ENCODE measurements at regions not wholly inside any gene's neighbourhood (a gene's known extent, or its start where the extent isn't known, plus 50 kb on each side); places are given as distances from the start of the nearest gene placed in this dataset.

DNA sequence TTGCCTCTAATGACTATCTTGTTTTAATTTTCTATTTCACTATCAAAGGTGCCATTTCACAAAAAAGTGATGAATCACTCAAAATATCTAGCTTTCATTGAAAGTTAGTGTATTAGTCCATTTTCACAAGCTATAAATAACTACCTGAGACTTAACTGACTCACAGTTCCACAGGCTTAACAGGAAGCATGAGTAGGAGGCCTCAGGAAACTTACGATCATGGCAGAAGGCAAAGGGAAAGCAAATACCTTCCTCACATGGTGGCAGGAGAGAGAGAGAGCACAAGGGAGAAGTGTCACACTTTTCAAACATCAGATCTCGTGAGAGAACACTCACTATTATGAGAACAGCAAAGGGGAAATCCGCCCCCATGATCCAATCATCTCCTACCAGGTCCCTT, 1220.4 kb upstream of the ZEB2 start:
- Histone ChIP-seq H3K27ac (ENCODE audit: low read length) (no peak overlapping the region), H3K4me3 (ENCODE audit: low read length) (no peak overlapping the region), H3K27me3 (ENCODE audit: control insufficient read depth, insufficient read depth) (no peaks in the 10 kb centered on the region), H3K9me3 (ENCODE audit: control insufficient read depth, low read length) (no peaks in the 10 kb centered on the region), H3K4me1 (ENCODE audit: control insufficient read depth, insufficient read depth, low read length) (no peaks in the 10 kb centered on the region)
- DNase-seq (no peak), ATAC-seq (no peak)
- WGBS, result 73% methylated on average over 3 of the region's 3 CpGs
- intact Hi-C loops (cut with DNase I), result no loop called here

GRCh38 chr2:145739681-145740080, 1219.8 kb upstream of the ZEB2 start:
- Histone ChIP-seq H3K4me3 (ENCODE audit: low read length) (no peak overlapping the region), H3K27ac (ENCODE audit: low read length) (no peak overlapping the region), H3K9me3 (ENCODE audit: control insufficient read depth, low read length) (no peaks in the 10 kb centered on the region), H3K27me3 (ENCODE audit: control insufficient read depth, insufficient read depth) (no peaks in the 10 kb centered on the region), H3K4me1 (ENCODE audit: control insufficient read depth, insufficient read depth, low read length) (no peaks in the 10 kb centered on the region)
- ATAC-seq (no peak), DNase-seq (no peak)
- 86% methylated on average over 1 of the region's 1 CpG for WGBS
- intact Hi-C loops (cut with DNase I), result no loop called here

DNA sequence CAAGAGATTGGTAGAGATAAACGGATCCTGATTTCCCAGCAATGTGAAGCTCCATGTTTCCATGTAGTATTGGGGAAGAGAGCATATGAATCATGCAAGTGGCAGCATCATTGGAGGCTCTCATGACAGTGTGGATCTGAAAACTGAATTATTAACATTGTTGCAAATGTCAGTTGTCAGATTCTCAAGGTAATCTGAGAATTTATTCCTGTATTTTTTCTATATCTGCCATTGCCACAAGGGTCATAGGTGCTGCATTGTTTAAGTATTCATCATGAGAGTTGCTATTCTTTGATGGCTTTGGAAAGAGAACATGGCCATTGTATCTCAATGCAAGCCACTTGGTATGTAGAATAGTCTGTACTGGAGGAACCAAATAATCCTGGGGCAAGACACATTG, 1217.0 kb upstream of the ZEB2 start:
- no peak for ATAC-seq
- Histone ChIP-seq H3K27me3 (ENCODE audit: control insufficient read depth, insufficient read depth) (no peaks in the 10 kb centered on the region), H3K9me3 (ENCODE audit: control insufficient read depth, low read length) (no peaks in the 10 kb centered on the region), H3K4me3 (ENCODE audit: low read length) (no peak overlapping the region), H3K27ac (ENCODE audit: low read length) (no peak overlapping the region), H3K4me1 (ENCODE audit: control insufficient read depth, insufficient read depth, low read length) (no peaks in the 10 kb centered on the region)
- intact Hi-C loops (cut with DNase I), result no loop called here
- 74% methylated on average over 1 of the region's 1 CpG for WGBS
- no peak for DNase-seq

GRCh38 chr2:145731467-145731866, 1211.5 kb upstream of the ZEB2 start:
- no peaks in the 10 kb centered on the region for H3K9me3 ChIP-seq (ENCODE audit: control insufficient read depth, low read length)
- no peak overlapping the region for H3K4me3 ChIP-seq (ENCODE audit: low read length)
- WGBS, result 90% methylated on average over 4 of the region's 4 CpGs
- intact Hi-C loops (cut with DNase I), result no loop called here
- H3K27ac ChIP-seq (ENCODE audit: low read length), result no peak overlapping the region
- H3K4me1 ChIP-seq (ENCODE audit: control insufficient read depth, insufficient read depth, low read length), result no peaks in the 10 kb centered on the region
- no peaks in the 10 kb centered on the region for H3K27me3 ChIP-seq (ENCODE audit: control insufficient read depth, insufficient read depth)
- no peak for DNase-seq
- no peak for ATAC-seq

DNA sequence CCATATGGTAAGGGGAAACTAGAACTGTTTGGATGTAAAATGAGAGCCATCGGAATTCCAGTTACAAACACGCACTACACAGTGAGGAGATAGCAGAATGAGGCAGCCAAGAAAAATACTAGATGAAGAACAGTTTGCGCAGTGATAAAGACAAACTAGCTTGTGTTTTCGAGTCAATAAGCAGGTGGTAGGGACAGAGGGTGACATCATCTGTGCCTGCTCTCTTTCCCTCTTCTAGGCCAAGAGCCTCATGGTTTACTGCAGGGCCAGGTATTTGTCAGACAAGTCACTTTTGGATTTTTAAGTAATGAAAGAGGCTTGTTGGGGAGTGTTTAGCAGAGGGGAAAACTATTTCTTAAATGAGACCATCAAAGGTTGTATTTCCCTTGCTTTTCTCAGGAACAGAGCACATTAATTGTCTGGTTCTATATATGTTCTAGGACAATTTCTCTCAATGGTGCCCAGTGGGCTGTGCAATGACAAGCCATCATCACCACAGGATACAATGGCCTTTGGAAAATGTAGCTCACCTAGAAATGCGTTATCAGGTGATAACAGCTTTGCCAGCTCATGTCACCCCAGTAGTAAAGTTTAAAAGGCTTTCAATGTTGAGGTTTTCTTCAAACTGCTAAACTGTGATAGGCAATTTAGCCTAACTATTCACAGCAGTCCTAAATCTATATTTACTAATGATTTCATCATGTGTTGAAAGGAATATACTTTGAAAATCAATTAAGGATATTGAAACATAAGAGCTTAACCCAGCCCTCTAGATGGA, 1210.3 kb upstream of the ZEB2 start:
- ATAC-seq (no peak), DNase-seq (no peak)
- 53% methylated on average over 5 of the region's 5 CpGs for WGBS
- Histone ChIP-seq H3K4me1 (ENCODE audit: control insufficient read depth, insufficient read depth, low read length) (no peaks in the 10 kb centered on the region), H3K4me3 (ENCODE audit: low read length) (no peak overlapping the region), H3K27me3 (ENCODE audit: control insufficient read depth, insufficient read depth) (no peaks in the 10 kb centered on the region), H3K27ac (ENCODE audit: low read length) (no peak overlapping the region), H3K9me3 (ENCODE audit: control insufficient read depth, low read length) (no peaks in the 10 kb centered on the region)
- intact Hi-C loops (cut with DNase I), result no loop called here

DNA sequence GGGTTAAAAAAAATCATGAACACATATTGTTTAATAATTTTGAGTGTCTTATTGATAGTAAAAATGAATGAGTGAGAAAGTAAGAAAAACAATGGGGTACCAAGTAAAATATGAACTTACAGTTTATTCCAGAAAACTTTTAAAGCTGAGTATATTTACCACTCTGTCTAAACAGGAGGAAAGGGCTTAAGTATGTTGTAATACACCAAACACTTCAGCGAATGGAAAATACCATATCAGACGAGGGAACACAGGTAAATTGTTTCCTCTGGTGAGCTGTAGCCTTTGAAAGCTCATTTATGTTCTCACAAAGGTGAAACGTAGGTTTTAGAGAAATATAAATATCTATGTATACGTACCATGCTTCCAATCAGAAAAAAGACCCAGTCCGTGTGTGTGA, 1209.6 kb upstream of the ZEB2 start:
- intact Hi-C loops (cut with DNase I), result no loop called here
- no peak for ATAC-seq
- no peak overlapping the region for H3K4me3 ChIP-seq (ENCODE audit: low read length)
- no peak overlapping the region for H3K27ac ChIP-seq (ENCODE audit: low read length)
- no peak for DNase-seq
- H3K27me3 ChIP-seq (ENCODE audit: control insufficient read depth, insufficient read depth), result no peaks in the 10 kb centered on the region
- H3K9me3 ChIP-seq (ENCODE audit: control insufficient read depth, low read length), result no peaks in the 10 kb centered on the region
- 81% methylated on average over 5 of the region's 5 CpGs for WGBS
- no peaks in the 10 kb centered on the region for H3K4me1 ChIP-seq (ENCODE audit: control insufficient read depth, insufficient read depth, low read length)

GRCh38 chr2:145728511-145728910, 1208.6 kb upstream of the ZEB2 start:
- DNase-seq (no peak), ATAC-seq (no peak)
- 41% methylated on average over 1 of the region's 1 CpG for WGBS
- H3K27ac ChIP-seq (ENCODE audit: low read length), result no peak overlapping the region
- H3K4me3 ChIP-seq (ENCODE audit: low read length), result no peak overlapping the region
- H3K4me1 ChIP-seq (ENCODE audit: control insufficient read depth, insufficient read depth, low read length), result no peaks in the 10 kb centered on the region
- intact Hi-C loops (cut with DNase I), result no loop called here
- H3K9me3 ChIP-seq (ENCODE audit: control insufficient read depth, low read length), result no peaks in the 10 kb centered on the region
- no peaks in the 10 kb centered on the region for H3K27me3 ChIP-seq (ENCODE audit: control insufficient read depth, insufficient read depth)

DNA sequence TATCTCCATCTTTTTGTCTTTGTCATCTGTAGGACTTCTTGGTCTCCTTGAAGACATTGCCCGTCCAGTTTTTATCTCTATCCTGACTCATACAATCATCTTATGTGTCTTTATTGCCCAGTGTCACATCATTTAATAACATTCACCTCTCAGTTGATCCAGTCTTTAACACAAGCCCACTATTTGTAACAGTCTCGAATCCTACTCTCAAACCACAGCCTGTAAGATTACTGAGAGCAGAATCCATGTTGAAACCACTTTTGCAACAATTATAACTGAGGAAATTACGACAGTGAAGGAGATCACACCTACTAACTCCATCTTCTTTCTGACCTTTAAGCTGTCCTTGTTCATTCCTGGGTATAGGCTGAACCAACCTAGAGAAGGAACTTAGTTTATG, 1206.0 kb upstream of the ZEB2 start:
- Histone ChIP-seq H3K4me1 (ENCODE audit: control insufficient read depth, insufficient read depth, low read length) (no peaks in the 10 kb centered on the region), H3K9me3 (ENCODE audit: control insufficient read depth, low read length) (no peaks in the 10 kb centered on the region), H3K27ac (ENCODE audit: low read length) (no peak overlapping the region), H3K27me3 (ENCODE audit: control insufficient read depth, insufficient read depth) (no peaks in the 10 kb centered on the region), H3K4me3 (ENCODE audit: low read length) (no peak overlapping the region)
- DNase-seq (no peak), ATAC-seq (no peak)
- WGBS, result 83% methylated on average over 3 of the region's 3 CpGs
- intact Hi-C loops (cut with DNase I), result no loop called here

GRCh38 chr2:145724311-145724898, 1204.5 kb upstream of the ZEB2 start:
- intact Hi-C loops (cut with DNase I), result no loop called here
- Histone ChIP-seq H3K27me3 (ENCODE audit: control insufficient read depth, insufficient read depth) (no peaks in the 10 kb centered on the region), H3K4me1 (ENCODE audit: control insufficient read depth, insufficient read depth, low read length) (no peaks in the 10 kb centered on the region), H3K4me3 (ENCODE audit: low read length) (no peak overlapping the region), H3K9me3 (ENCODE audit: control insufficient read depth, low read length) (no peaks in the 10 kb centered on the region), H3K27ac (ENCODE audit: low read length) (no peak overlapping the region)
- 44% methylated on average over 1 of the region's 1 CpG for WGBS
- ATAC-seq, result no peak
- DNase-seq, result no peak

GRCh38 chr2:145723872-145724271, 1204.0 kb upstream of the ZEB2 start:
- no peak overlapping the region for H3K4me3 ChIP-seq (ENCODE audit: low read length)
- ATAC-seq, result peak in 1 of 2 donors; percentile 56
- no peaks in the 10 kb centered on the region for H3K9me3 ChIP-seq (ENCODE audit: control insufficient read depth, low read length)
- intact Hi-C loops (cut with DNase I), result no loop called here
- 64% methylated on average over 5 of the region's 5 CpGs for WGBS
- no peaks in the 10 kb centered on the region for H3K27me3 ChIP-seq (ENCODE audit: control insufficient read depth, insufficient read depth)
- DNase-seq, result no peak
- no peaks in the 10 kb centered on the region for H3K4me1 ChIP-seq (ENCODE audit: control insufficient read depth, insufficient read depth, low read length)
- no peak overlapping the region for H3K27ac ChIP-seq (ENCODE audit: low read length)

DNA sequence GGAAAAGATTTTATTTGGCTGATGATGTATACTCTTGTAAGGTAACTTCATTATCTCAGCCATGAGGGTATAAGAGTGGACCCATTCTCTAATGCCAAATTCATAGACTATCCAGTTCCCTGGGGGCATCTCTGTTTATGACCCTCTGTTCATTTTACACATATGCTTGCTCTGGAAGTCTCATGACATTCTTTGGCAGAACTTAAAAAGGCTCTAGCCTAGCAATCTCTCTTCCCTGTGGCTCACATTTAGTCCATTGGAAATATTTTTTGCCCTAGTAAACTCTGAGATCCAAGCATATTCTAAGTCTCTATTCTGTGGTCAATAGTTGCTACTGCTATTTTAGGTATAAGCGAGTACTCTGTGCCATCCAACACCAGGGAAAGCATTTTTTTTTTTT, 1201.8 kb upstream of the ZEB2 start:
- 90% methylated on average over 1 of the region's 1 CpG for WGBS
- intact Hi-C loops (cut with DNase I), result no loop called here
- Histone ChIP-seq H3K27ac (ENCODE audit: low read length) (no peak overlapping the region), H3K4me1 (ENCODE audit: control insufficient read depth, insufficient read depth, low read length) (no peaks in the 10 kb centered on the region), H3K27me3 (ENCODE audit: control insufficient read depth, insufficient read depth) (no peaks in the 10 kb centered on the region), H3K9me3 (ENCODE audit: control insufficient read depth, low read length) (no peaks in the 10 kb centered on the region), H3K4me3 (ENCODE audit: low read length) (no peak overlapping the region)
- ATAC-seq (no peak), DNase-seq (no peak)

DNA sequence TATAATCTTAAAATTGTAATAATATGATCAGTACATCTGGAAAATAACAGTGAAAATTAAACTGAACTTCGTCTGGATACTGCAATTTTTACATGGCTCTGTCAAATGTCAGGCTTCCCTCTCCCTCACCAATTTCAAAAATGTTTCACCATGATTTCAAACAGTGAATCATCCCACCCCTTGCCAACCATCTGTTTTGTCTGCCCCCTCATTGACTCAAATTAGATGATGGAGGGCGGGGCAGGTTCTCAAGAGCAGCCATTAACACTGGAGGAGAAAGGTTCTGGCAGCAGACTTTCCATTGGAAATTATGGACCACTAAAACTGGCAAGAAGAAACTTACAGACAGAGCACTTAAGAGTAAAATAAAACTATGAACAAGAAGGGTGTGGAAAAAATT, 1195.7 kb upstream of the ZEB2 start:
- WGBS, result 78% methylated on average over 2 of the region's 2 CpGs
- ATAC-seq (no peak), DNase-seq (no peak)
- H3K27me3 ChIP-seq (ENCODE audit: control insufficient read depth, insufficient read depth), result no peaks in the 10 kb centered on the region
- no peak overlapping the region for H3K4me3 ChIP-seq (ENCODE audit: low read length)
- intact Hi-C loops (cut with DNase I), result no loop called here
- no peaks in the 10 kb centered on the region for H3K4me1 ChIP-seq (ENCODE audit: control insufficient read depth, insufficient read depth, low read length)
- no peaks in the 10 kb centered on the region for H3K9me3 ChIP-seq (ENCODE audit: control insufficient read depth, low read length)
- H3K27ac ChIP-seq (ENCODE audit: low read length), result no peak overlapping the region
